Renal cortex interstitium (tissue), 11 donors: ENCODE measurements at regions not wholly inside any gene's neighbourhood (a gene's known extent, or its start where the extent isn't known, plus 50 kb on each side); places are given as distances from the start of the nearest gene placed in this dataset.
"Not testable (repeated sequence)": the region's sequence is repeated elsewhere in the genome, so short reads cannot be mapped to it uniquely, and the experiment has no call there.

Source experiments
- DNase-seq, 11 donors: peaks; one replicate each; pipeline ENCODE4 v3.0.0-alpha.2; 2013; ENCODE audit warnings: low read depth in 9 of 11, low spot score in 4 of 11; ENCODE audit errors: extremely low read depth in 1 of 11

GRCh38 chr3:192968901-192969300 is 51.2 kb upstream of the MB21D2 start:
- not testable (repeated sequence) for DNase-seq

GRCh38 chr3:192980632-192981031 is 63.0 kb upstream of the MB21D2 start:
- DNase-seq, result no peak

GRCh38 chr3:192986379-192986778 is 68.7 kb upstream of the MB21D2 start:
- DNase-seq, result no peak

- DNase-seq, result no peak
These were observed 73.7 kb upstream of the MB21D2 start for GRCh38 chr3:192991356-192991755.

- DNase-seq, result no peak
These were observed 74.7 kb upstream of the MB21D2 start for GRCh38 chr3:192992361-192992760.

GRCh38 chr3:192993411-192993810 is 75.8 kb upstream of the MB21D2 start:
- no peak for DNase-seq

GRCh38 chr3:193001113-193001512 is 83.5 kb upstream of the MB21D2 start:
- DNase-seq, result not testable (repeated sequence)

- not testable (repeated sequence) for DNase-seq
These were observed 86.0 kb upstream of the MB21D2 start for GRCh38 chr3:193003624-193004023.

GRCh38 chr3:193008654-193009053 is 91.0 kb upstream of the MB21D2 start:
- DNase-seq, result no peak

GRCh38 chr3:193010191-193010590 is 92.5 kb upstream of the MB21D2 start:
- no peak for DNase-seq

GRCh38 chr3:193011958-193012357 is 94.3 kb upstream of the MB21D2 start:
- DNase-seq, result no peak

GRCh38 chr3:193014902-193015301 is 97.2 kb upstream of the MB21D2 start:
- no peak for DNase-seq

- no peak for DNase-seq
These were observed 98.8 kb upstream of the MB21D2 start for GRCh38 chr3:193016437-193016901.

GRCh38 chr3:193021506-193022010 is 103.9 kb upstream of the MB21D2 start:
- DNase-seq, result no peak

- DNase-seq, result no peak
These were observed 105.6 kb upstream of the MB21D2 start for GRCh38 chr3:193023218-193023617.

GRCh38 chr3:193028258-193028657 is 110.6 kb upstream of the MB21D2 start:
- no peak for DNase-seq

GRCh38 chr3:193029800-193030199 is 112.1 kb upstream of the MB21D2 start:
- no peak for DNase-seq

GRCh38 chr3:193030276-193030675 is 112.6 kb upstream of the MB21D2 start:
- no peak for DNase-seq

- DNase-seq, result no peak
These were observed 114.3 kb upstream of the MB21D2 start for GRCh38 chr3:193031911-193032310.

GRCh38 chr3:193033226-193033780 is 115.6 kb upstream of the MB21D2 start:
- no peak for DNase-seq

GRCh38 chr3:193037828-193038227 is 120.2 kb upstream of the MB21D2 start:
- DNase-seq, result not testable (repeated sequence)
